ENCODE measurements at regions not wholly inside any gene's neighbourhood (a gene's known extent, or its start where the extent isn't known, plus 50 kb on each side); places are given as distances from the start of the nearest gene placed in this dataset.

DNA sequence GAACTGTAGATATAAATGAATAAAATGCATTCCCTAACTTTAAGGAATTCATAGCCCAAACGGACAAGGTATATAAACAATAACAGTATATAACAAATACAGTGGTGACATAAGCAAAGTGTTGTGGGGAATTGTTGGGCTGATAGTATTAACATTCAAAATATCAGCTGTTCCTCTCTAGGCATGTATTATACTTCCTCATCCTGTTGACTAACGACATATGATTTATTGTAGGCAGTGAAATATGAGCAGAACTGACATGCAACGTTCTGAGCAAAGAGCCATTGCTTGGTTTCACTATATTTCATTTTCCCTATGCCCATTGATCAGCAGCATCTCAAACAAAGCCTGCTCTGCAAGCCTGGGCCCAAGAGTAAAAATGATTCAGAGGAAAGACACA lies 143.9 kb downstream of the PTCHD1 start:
- Histone ChIP-seq H3K27me3 (ENCODE audit: control insufficient read depth in 1 of 2, insufficient read depth in 2 of 2, low read length in 2 of 2) (no peaks in the 10 kb centered on the region), H3K27ac (ENCODE audit: extremely low read length, insufficient read depth, low read length) (no peak overlapping the region), H2AFZ (ENCODE audit: low read length) (no peak overlapping the region), H3K9ac (ENCODE audit: insufficient read depth, low read depth, low read length) (no peak overlapping the region), H3K4me1 (ENCODE audit: insufficient read depth, low read length) (no peaks in the 10 kb centered on the region), H3K9me3 (ENCODE audit: low read length) (no peaks in the 10 kb centered on the region), H3K79me2 (ENCODE audit: insufficient read depth, low read length) (no peaks in the 10 kb centered on the region), H3K4me3 (replicated peaks in 1 of 3; ENCODE audit: insufficient read depth in 1 of 3, low read depth in 2 of 3, low read length in 3 of 3) (no peak overlapping the region), H3K4me2 (ENCODE audit: low read depth, low read length) (no peak overlapping the region), H3K36me3 (replicated peaks in 1 of 2; ENCODE audit: control insufficient read depth in 1 of 2, insufficient read depth in 2 of 2, low read length in 2 of 2) (no peaks in the 10 kb centered on the region), H4K20me1 (ENCODE audit: insufficient read depth, low read length) (no peaks in the 10 kb centered on the region)
- TF ChIP-seq XRCC5 (optimal IDR thresholded peaks at IDR 0.05; ENCODE audit: low read length) (no peak), ZSCAN20 (CRISPR knock-in tag; IDR thresholded peaks at IDR 0.05; ENCODE audit: borderline replicate concordance) (no peak), CC2D1A (CRISPR knock-in tag; IDR thresholded peaks at IDR 0.05) (no peak)
- intact Hi-C loops (cut with micrococcal nuclease; ENCODE audit: unreplicated experiment), result no loop called here
- 6% methylated on average over 3 of the region's 3 CpGs for WGBS (ENCODE audit: low lambda C conversion rate)
- FAIRE-seq (no peak), ATAC-seq (no peak), DNase-seq (ENCODE audit: low spot score) (no peak)
- no TSS peak for BruUV-seq (replicated peaks)
- in situ Hi-C loops (cut with HindIII; ENCODE audit: extremely low pct_ligation_motif_present, low pct_unique_long_range_greater_than_20kb), result no loop called here
- ChIA-PET POLR2A (no interaction called here), CTCF (ENCODE audit: low intra/inter-chr PET ratio, low total read pairs) (no interaction called here)

DNA sequence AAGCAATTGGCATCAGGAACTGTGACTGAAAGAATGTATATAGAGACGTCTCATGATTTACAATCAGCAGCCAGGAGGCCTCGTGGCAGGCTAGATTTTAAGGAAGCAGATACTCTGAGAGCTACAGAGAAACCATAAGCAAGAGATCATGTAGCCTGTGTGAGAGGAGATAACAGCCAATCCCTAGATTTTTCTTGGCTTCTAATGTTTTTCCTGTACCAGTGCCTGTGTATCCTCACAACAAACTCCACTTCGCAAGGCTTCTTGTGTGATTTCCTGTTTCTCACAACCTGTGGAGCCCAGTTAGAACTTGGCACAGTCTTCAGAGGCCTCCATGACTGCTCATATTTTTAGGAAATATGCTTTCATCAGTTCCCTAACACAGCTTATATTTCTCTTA lies 147.9 kb downstream of the PTCHD1 start:
- no peak overlapping the region for H3K9ac ChIP-seq (ENCODE audit: insufficient read depth, low read depth, low read length)
- ATAC-seq, result no peak
- no peak overlapping the region for H2AFZ ChIP-seq (ENCODE audit: low read length)
- CTCF ChIA-PET (ENCODE audit: low intra/inter-chr PET ratio, low total read pairs), result no interaction called here
- no peaks in the 10 kb centered on the region for H3K27me3 ChIP-seq (ENCODE audit: control insufficient read depth in 1 of 2, insufficient read depth in 2 of 2, low read length in 2 of 2)
- H3K36me3 ChIP-seq (replicated peaks in 1 of 2; ENCODE audit: control insufficient read depth in 1 of 2, insufficient read depth in 2 of 2, low read length in 2 of 2), result no peaks in the 10 kb centered on the region
- no peaks in the 10 kb centered on the region for H3K9me3 ChIP-seq (ENCODE audit: low read length)
- DNase-seq (ENCODE audit: low spot score), result no peak
- WGBS (ENCODE audit: low lambda C conversion rate), result 0% methylated on average over 3 of the region's 3 CpGs
- H4K20me1 ChIP-seq (ENCODE audit: insufficient read depth, low read length), result no peaks in the 10 kb centered on the region
- no peak overlapping the region for H3K4me2 ChIP-seq (ENCODE audit: low read depth, low read length)
- no peaks in the 10 kb centered on the region for H3K79me2 ChIP-seq (ENCODE audit: insufficient read depth, low read length)
- in situ Hi-C loops (cut with HindIII; ENCODE audit: extremely low pct_ligation_motif_present, low pct_unique_long_range_greater_than_20kb) (no loop called here), intact Hi-C loops (cut with micrococcal nuclease; ENCODE audit: unreplicated experiment) (no loop called here)
- no peaks in the 10 kb centered on the region for H3K4me1 ChIP-seq (ENCODE audit: insufficient read depth, low read length)
- no peak for FAIRE-seq
- no peak overlapping the region for H3K4me3 ChIP-seq (replicated peaks in 1 of 3; ENCODE audit: insufficient read depth in 1 of 3, low read depth in 2 of 3, low read length in 3 of 3)
- no peak overlapping the region for H3K27ac ChIP-seq (ENCODE audit: extremely low read length, insufficient read depth, low read length)
- no TSS peak for BruUV-seq (replicated peaks)
- POLR2A ChIA-PET, result no interaction called here
- TF ChIP-seq, protein P1, sequence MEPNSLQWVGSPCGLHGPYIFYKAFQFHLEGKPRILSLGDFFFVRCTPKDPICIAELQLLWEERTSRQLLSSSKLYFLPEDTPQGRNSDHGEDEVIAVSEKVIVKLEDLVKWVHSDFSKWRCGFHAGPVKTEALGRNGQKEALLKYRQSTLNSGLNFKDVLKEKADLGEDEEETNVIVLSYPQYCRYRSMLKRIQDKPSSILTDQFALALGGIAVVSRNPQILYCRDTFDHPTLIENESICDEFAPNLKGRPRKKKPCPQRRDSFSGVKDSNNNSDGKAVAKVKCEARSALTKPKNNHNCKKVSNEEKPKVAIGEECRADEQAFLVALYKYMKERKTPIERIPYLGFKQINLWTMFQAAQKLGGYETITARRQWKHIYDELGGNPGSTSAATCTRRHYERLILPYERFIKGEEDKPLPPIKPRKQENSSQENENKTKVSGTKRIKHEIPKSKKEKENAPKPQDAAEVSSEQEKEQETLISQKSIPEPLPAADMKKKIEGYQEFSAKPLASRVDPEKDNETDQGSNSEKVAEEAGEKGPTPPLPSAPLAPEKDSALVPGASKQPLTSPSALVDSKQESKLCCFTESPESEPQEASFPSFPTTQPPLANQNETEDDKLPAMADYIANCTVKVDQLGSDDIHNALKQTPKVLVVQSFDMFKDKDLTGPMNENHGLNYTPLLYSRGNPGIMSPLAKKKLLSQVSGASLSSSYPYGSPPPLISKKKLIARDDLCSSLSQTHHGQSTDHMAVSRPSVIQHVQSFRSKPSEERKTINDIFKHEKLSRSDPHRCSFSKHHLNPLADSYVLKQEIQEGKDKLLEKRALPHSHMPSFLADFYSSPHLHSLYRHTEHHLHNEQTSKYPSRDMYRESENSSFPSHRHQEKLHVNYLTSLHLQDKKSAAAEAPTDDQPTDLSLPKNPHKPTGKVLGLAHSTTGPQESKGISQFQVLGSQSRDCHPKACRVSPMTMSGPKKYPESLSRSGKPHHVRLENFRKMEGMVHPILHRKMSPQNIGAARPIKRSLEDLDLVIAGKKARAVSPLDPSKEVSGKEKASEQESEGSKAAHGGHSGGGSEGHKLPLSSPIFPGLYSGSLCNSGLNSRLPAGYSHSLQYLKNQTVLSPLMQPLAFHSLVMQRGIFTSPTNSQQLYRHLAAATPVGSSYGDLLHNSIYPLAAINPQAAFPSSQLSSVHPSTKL (CRISPR knock-in tag; IDR thresholded peaks at IDR 0.05), result no peak
- TF ChIP-seq ZNF605 (CRISPR knock-in tag; IDR thresholded peaks at IDR 0.05) (no peak), KDM5B (CRISPR knock-in tag; IDR thresholded peaks at IDR 0.05; ENCODE audit: borderline replicate concordance) (no peak), IKZF4 (CRISPR knock-in tag; IDR thresholded peaks at IDR 0.05; ENCODE audit: borderline replicate concordance, low read depth, not compliant biosample characterization) (no peak), ZNF629 (CRISPR knock-in tag; conservative IDR thresholded peaks at IDR 0.05) (no peak), ZNF547 (CRISPR knock-in tag; IDR thresholded peaks at IDR 0.05) (no peak), DNMT3B (CRISPR knock-in tag; conservative IDR thresholded peaks at IDR 0.05) (no peak), ZFP36L2 (CRISPR knock-in tag; IDR thresholded peaks at IDR 0.05) (no peak), ZNF121 (CRISPR knock-in tag; IDR thresholded peaks at IDR 0.05) (no peak), ZNF18 (CRISPR knock-in tag; IDR thresholded peaks at IDR 0.05; ENCODE audit: insufficient replicate concordance) (no peak), ZMYM2 (CRISPR knock-in tag; IDR thresholded peaks at IDR 0.05) (no peak), KDM3A (CRISPR knock-in tag; IDR thresholded peaks at IDR 0.05; ENCODE audit: low read depth) (no peak), SPEN (CRISPR knock-in tag; IDR thresholded peaks at IDR 0.05; ENCODE audit: low read depth) (no peak), FOXK2 (IDR thresholded peaks at IDR 0.05) (no peak)

Measured in HepG2 (cell line).